ENCODE measurements at regions not wholly inside any gene's neighbourhood (a gene's known extent, or its start where the extent isn't known, plus 50 kb on each side); places are given as distances from the start of the nearest gene placed in this dataset.

- TF ChIP-seq ZNF655 (CRISPR knock-in tag; IDR thresholded peaks at IDR 0.05) = no peak
- no peak for TF ChIP-seq NEUROD1 (IDR thresholded peaks at IDR 0.05; ENCODE audit: borderline replicate concordance, low read depth, low read length, partially characterized antibody)
- no peak for TF ChIP-seq ELF4 (CRISPR knock-in tag; IDR thresholded peaks at IDR 0.05)
- no peak for TF ChIP-seq ZNF140 (CRISPR knock-in tag; IDR thresholded peaks at IDR 0.05)
- no peak for TF ChIP-seq ZNF707 (CRISPR knock-in tag; conservative IDR thresholded peaks at IDR 0.05)
- TF ChIP-seq PHF8 (IDR thresholded peaks at IDR 0.05; ENCODE audit: borderline replicate concordance, low read length) = no peak
Observed at GRCh38 chr7:85716353-85716752, 529.5 kb upstream of the SEMA3D start (continued).

DNA sequence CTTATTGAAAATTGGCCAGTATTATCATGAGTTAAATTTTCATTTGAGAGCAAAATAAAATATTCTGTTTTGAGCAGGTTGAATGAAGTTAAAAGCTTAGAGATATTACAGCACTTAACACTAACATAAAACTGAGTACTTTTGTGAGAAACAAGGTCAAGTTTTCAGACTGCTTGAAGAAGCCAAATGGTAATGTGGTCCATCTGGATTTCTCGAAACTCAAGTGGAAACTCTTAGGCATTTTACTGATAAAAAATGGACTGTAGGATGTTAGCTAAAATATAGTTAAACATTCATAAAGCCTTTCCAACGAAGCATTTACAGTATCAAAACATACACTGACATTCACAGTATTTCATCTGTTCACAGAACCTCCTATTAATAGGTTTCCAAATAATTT is 528.1 kb upstream of the SEMA3D start:
- H3K4me2 ChIP-seq (ENCODE audit: insufficient read depth, low read length) = no peak overlapping the region
- H3K36me3 ChIP-seq (ENCODE audit: control insufficient read depth, insufficient read depth, low read length) = no peaks in the 10 kb centered on the region
- WGBS (ENCODE audit: insufficient coverage, low coverage, missing lambda C conversion rate) = 0% methylated on average over 2 of the region's 2 CpGs
- H4K20me1 ChIP-seq (replicated peaks; ENCODE audit: control insufficient read depth, insufficient read depth, low read length) = no peaks in the 10 kb centered on the region
- POLR2A ChIA-PET = no interaction called here
- DNase-seq (ENCODE audit: extremely low read depth in 1 of 4, low spot score in 3 of 4) = no peak
- no peak overlapping the region for H3K27ac ChIP-seq (ENCODE audit: extremely low read depth, low read depth, low read length)
- no peak overlapping the region for H2AFZ ChIP-seq (ENCODE audit: low read depth, low read length)
- no TSS peak for BruUV-seq (replicated peaks)
- no peaks in the 10 kb centered on the region; the same call in 1 of the 2 replicates for H3K9me3 ChIP-seq (replicated peaks; ENCODE audit: control insufficient read depth, insufficient read depth, low read depth, low read length)
- H3K4me3 ChIP-seq = no peak overlapping the region
- in situ Hi-C loops (cut with MboI) (no loop called here), intact Hi-C loops (cut with micrococcal nuclease) (no loop called here)
- no peak for ATAC-seq
- H3K9me1 ChIP-seq (ENCODE audit: control insufficient read depth, insufficient read depth, low read length) = no peaks in the 10 kb centered on the region
- H3K27me3 ChIP-seq (ENCODE audit: control insufficient read depth in 2 of 2, insufficient read depth in 2 of 2, low read length in 2 of 2) = no peaks in the 10 kb centered on the region
- H3K9ac ChIP-seq (ENCODE audit: insufficient read depth in 1 of 2, low read depth in 2 of 2, low read length in 2 of 2) = no peak overlapping the region
- CTCF ChIA-PET (ENCODE audit: low intra/inter-chr PET ratio) = no interaction called here
- H3K4me1 ChIP-seq (replicated peaks in 1 of 2; ENCODE audit: control insufficient read depth in 2 of 2, insufficient read depth in 2 of 2, low read length in 2 of 2) = no peaks in the 10 kb centered on the region
- FAIRE-seq = no peak
- no peaks in the 10 kb centered on the region for H3K79me2 ChIP-seq (ENCODE audit: control insufficient read depth, insufficient read depth, low read length)
- no peak for TF ChIP-seq ZNF707 (CRISPR knock-in tag; conservative IDR thresholded peaks at IDR 0.05)
- no peak for TF ChIP-seq SMC3 (conservative IDR thresholded peaks at IDR 0.05; ENCODE audit: insufficient read depth, low read depth, low read length)
- TF ChIP-seq TAF7 (tag; IDR thresholded peaks at IDR 0.05) = no peak
- no peak for TF ChIP-seq ELF4 (CRISPR knock-in tag; IDR thresholded peaks at IDR 0.05)

Measured in K562 (cell line).